GM21515 (cell line): ENCODE measurements at regions not wholly inside any gene's neighbourhood (a gene's known extent, or its start where the extent isn't known, plus 50 kb on each side); places are given as distances from the start of the nearest gene placed in this dataset.

ENCODE experiments used
- ATAC-seq: cut with Tn5 transposase; IDR thresholded peaks from one replicate; pipeline ENCODE4 v1.9.1; 2021; ENCODE audit not compliant: unreplicated experiment

DNA sequence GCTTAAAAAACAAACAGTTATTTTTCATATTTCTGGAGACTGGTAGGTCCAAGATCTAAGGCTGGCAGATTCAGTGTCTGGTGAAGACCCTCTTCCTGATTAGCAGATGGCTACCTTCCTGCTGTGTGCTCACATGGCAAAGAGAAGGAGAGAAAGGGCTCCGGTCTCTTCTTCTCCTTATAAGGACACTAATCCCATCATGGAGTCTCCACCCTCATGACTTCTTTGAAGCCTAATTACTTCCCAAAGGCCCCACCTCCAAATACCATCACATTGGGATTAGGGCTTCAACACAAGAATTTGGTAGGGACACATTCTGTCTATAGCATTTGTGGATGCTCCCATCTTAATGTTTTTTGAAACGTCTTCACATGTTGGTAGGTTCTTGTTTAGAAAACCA lies 391.1 kb downstream of the TMEM161B start:
- ATAC-seq = no peak

DNA sequence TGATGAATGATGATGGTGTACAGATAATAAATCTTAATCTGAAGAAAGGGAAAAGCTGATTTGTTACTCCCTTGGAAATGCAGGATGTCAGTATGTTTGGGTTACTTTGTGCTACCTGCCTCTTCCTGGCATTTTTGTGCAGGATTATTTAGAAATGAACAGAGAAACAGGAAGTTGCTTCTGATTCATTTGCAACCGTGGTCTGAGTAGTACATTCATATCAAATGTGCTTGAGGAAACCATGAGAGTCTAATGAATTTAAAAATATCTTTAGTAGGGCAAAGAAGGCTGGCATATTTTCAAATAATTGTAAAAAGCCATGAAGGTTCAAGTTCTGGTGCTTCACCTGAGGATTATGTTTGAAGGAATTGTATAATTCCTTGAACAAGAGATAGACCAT lies 391.6 kb downstream of the TMEM161B start:
- no peak for ATAC-seq

DNA sequence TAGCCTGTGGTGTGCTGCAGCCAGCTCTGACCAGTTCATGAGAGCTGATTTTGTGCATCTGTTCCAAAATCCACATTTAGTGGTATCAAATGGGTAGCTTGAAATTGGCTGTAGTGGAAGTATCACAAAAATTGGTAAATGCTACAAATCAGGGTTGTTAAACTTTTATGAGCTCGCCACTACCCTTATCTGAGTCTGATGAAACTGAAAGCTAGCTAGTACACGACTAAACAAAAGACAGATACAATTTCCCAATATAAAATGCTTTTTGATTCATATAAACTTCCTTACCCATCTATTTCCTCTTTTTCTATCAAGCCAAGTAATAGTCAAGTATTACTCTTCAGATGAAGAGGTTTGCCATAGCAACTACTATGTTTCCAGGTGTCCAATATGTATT lies 392.0 kb downstream of the TMEM161B start:
- no peak for ATAC-seq

DNA sequence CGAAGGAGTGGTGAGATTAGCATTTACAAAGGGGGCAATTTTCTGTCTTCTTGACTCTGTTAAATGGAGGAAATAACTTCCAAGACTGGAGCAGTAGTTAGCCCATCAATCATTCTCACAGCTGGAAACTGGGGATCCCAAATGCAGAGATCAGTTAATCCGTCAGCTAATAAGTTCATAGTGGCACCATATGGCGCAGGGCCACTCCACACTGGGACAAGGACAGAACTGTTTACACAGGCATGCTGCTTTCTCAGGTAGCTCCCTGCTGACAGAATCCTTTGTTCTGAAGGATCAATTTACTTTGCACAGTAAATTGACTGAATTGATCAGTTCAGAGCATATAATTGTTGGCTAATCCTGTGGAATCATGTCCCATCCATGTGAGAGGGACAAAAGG lies 395.7 kb downstream of the TMEM161B start:
- ATAC-seq = no peak

DNA sequence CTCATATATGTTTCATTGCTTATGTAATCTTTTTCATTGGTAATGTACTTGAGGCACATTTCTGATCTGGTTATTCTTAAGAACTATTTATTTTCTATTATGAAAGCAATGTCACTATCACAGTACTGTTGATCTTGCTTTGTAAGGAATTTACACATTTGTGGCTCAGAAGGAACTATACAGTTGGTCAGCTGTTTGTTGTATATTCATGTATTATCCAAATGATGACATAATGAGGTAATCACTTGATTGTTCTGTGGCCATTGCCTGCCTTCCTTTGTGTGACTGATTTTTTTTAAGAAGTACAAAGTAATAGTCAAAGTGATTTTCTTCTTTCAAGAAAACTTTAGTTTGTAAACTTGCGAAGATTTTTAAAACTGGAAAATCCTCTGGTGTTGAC lies 399.9 kb downstream of the TMEM161B start:
- ATAC-seq = no peak

DNA sequence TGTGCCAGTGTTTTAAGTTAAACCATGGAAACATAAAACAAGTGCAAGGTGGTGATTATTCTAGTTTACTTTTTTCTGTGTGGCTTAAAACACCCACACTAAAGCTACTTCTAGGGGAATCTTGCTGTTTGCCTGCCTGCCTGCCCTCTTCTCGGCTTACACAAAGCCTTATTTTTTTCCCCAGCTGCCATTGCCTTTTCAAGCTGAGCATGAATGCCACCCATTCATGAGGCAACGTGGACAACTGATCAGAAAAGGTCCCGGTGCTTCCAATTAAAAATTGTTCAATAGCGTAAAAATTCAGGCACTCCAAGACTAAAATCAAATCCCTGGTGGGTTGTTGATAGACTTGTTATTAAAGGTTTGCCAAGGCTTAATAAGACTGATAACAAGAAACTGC lies 401.4 kb downstream of the TMEM161B start:
- no peak for ATAC-seq

DNA sequence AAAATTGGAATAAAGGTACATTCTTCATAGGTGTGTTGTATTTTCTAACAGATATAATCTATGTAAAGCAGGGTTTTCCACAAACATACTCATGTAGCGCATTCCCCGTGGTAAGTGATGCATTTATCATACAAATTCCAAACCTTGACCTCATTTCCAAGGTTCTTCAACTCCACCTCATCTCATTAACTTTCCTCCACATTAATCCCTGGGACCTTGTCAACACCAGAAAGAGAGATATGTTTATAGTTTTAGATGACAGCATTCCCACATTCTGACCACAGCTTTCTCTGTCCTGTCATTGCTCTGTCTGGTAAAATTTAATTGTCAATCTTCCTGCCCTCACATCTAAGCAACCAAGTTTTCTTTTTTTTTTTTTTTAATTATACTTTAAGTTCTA lies 415.1 kb downstream of the TMEM161B start:
- no peak for ATAC-seq

DNA sequence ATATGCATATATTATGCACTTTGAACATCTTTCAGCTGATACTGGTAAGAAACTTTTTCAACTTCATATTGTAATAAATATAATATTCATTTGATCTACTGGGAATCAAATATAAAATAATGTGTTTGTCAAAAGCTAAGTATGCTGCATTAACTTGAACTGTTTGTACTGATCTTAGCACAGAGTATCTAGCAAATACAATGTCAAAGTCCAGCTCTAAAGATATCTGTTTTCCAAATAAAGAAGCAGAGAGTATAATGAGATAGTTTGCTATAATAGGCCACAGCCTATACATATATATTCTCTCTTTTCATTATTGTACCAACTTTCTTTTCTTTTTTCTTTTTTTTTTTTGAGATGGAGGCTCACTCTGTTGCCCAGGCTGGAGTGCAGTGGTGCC lies 417.0 kb downstream of the TMEM161B start:
- ATAC-seq = no peak

DNA sequence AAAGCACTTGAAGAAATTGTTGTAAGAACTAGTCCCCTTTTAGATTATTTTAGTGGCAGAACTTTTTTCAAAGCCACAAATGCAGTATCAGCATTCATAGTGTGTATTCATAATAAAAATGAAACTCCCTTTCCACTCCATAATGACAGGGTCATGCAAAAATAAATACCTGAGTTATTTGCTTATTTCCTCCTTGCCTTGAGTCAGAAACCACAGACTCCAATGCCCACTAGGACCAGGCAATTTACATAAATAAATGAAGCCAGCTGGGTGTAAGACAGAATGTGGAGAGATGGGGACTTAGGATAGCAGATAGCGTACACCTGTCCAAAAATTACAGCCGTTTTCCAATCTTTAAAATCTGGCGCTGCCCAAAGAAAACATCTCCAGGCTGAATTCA lies 417.8 kb downstream of the TMEM161B start:
- ATAC-seq = no peak

DNA sequence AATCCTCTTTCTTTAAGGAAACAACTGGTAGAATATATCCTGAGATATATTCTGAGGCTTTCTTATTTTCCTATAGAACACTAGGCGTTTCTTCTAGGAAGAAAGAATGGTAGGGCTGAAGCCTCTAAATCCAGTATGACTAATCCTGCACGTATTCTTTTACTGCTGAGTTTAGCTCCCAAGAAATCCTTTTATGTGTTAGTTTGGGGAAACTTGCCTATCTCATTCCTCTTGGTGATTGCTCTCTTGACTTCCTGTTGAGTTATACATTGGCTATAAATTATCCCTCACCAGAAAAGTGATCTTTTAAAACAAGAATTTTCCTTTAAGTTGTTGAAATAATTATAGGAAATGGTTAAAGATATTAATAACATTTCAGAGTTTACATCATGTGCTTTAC lies 422.9 kb downstream of the TMEM161B start:
- ATAC-seq = no peak

DNA sequence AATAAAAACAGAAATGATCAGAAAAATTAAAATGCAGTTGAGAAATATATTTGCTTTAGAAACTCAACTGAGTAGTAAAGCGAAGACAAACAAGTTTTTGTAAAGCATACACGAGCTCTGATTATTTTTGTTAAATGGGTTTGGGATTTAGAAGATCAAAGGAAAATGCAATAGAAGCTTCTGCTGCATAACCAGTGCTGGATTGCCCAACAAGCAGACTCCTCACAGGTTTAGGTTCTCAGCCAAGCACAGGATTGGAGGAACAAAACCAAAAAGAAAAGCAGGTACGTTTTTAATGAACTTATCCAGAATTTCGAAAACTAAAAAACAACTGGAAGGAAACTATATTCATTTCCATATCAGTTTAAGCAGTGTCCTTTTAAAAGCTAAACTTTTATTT lies 423.8 kb downstream of the TMEM161B start:
- ATAC-seq = no peak

DNA sequence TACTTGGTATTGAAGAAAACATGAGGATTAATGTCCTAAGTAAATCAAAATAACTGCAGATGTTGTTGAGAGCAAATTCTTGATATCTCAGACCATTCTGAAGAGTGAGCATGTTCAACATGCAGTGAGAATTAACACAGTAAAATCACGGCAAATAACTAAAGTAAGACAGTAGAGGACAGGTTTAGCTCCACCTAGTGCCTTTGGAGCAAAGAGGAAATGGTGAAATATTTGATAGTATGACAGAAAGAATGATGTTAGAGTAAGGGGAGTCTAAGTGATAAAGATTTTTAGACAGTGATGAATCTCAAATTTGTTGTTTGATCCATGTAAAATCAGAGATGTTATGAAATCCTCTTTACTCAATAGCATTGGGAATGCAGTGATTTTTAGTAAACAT lies 424.2 kb downstream of the TMEM161B start:
- ATAC-seq = no peak

DNA sequence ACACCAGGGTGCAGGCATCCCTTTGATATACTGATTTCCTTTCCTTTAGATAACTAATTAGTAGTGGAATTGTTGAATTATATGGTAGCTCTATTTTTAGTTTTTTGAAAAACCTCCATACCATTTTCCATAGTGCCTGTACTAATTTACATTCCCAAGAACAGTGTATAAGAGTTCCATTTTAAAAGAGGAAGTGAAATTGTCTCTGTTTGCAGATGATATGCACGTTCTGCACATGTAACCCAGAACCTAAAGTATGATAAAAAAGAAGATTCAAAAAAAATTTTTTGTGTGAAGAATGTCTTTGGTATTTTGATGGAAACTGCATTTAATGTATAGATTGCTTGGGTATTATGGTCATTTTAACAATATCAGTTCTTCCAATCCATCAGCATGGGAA lies 424.0 kb upstream of the CCNH start:
- no peak for ATAC-seq

DNA sequence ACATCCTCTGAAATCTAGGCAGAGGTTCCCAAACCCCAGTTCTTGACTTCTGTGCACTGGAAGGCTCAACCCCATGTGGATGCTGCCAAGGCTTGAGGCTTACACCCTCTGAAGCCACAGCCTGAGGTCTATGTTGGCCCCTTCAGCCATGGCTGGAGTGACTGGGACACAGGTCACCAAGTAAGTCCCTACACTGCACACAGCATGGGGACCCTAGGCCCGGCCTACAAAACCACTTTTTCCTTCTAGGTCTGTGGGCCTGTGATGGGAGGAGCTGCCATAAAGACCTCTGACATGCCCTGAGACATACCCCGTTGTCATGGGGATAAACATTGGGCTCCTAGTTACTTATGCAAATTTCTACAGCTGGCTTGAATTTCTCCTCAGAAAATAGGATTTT lies 418.8 kb upstream of the CCNH start:
- no peak for ATAC-seq

DNA sequence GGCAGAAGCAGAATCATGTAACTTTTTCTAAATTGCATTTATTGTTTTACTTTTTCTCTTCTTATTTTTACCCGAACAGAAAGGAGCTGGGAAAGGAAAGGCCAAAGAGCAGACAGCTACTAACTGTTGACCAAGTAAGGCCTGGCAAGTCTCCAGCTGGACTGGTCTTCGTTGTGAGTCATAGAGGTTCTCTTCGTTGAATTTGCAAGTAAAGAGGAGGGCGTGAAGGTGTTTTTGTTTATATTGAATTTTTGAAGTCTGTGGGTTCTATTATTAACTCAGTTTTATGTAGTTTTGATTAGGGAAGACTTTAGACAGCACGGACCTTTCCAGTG lies 416.5 kb upstream of the CCNH start:
- no peak for ATAC-seq

DNA sequence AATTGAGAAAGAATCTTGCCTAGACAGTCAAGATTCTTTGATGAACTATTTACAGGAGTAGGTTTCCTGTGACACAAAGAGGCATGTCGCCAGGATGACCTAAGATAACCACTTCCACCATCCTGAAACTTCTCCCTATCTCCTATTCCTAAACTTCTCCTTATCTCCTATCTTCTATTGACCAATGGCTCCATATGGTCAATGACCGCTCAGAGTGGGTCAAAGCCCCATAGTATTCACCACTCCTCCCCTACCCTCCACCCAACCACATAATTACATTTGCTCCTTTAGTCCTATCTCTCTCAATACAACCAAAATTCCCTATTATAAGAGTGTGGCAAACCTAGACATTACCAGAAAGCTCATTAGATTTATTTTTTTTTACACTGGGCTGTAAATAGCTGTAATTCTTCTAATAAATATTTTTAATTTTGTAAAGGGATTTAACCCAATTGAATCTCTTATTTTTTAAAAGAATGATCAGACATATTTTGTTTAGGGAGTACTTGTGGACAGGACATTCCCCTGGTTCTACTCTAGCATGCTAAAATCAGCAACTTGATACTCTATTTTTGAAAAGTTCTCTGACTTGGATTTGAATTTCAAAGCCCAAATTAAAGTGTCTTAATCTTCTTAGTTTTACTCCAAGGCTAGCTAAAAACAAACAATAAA lies 416.0 kb upstream of the CCNH start:
- no peak for ATAC-seq

DNA sequence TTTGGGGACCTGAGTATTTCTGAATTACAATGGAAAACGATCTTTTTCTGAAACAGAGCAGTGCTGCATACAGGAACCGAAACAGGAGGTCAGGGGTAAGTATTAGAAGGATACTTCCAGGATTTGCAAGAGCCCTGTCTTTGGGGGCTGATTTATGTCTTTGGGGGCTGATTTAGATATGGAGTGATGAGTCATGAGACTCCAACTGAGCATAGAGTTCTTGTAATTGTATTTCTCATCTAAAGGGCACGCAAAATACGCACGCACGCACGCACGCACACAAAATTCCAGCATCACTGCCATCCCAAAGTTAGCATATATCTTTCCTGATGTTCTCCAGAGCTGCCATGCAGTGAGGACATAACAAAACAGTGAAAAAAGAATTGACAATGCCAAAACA lies 414.8 kb upstream of the CCNH start:
- ATAC-seq = no peak

DNA sequence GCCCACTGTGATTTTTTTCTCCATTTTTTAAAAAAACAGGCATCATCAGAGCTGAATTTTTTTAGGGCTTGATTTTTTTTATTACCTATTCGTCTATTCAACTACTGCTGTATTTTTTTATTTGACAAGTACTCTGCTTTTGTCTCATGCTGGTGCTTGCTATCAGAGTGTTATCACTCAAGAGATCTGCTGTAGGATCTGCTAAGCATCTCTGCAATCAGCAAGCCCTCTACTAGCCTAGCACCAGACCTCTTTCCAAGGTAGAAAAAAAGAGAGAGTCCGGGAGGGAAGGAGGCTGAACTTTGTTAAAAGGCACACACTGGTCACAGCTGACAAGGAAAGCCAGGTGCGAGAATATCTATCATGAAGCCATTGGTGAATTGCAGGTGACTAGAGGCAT lies 413.8 kb upstream of the CCNH start:
- no peak for ATAC-seq

DNA sequence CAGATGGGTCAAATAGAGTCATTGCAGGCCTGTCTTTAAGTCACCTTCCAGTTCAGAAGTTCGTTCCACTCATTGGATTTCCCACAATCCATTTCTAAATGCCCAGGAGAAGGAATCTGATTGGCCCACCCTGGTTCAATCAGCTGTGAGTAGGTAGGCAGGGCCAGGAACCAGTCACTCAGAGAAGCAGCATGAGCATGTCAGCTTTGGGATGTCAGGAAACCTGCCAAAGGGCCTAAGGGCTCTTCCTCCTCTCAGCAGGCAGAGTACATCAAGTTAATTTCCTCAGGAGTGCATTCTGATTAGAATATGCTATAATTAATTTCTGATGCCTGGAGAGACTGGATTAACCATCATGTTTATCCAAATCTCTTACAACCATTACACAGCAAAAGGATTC lies 412.9 kb upstream of the CCNH start:
- ATAC-seq = no peak

DNA sequence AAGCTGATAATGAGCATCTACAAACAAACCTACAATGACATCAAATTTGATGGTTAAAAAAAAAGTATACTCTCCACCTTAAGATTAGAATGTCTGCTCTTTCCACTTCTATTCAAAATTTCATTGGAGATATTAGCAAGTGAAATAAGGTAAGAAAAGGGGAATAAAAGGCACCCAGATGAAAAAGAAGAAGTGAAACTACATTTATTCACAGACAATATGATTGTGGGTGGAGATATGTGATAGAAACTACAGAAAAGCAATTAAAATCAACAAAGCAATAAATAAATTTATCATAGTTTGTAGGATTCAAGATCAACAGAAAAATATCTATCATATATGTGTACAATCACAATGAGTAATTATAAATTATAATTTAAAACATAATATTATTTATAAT lies 395.1 kb upstream of the CCNH start:
- ATAC-seq = no peak

DNA sequence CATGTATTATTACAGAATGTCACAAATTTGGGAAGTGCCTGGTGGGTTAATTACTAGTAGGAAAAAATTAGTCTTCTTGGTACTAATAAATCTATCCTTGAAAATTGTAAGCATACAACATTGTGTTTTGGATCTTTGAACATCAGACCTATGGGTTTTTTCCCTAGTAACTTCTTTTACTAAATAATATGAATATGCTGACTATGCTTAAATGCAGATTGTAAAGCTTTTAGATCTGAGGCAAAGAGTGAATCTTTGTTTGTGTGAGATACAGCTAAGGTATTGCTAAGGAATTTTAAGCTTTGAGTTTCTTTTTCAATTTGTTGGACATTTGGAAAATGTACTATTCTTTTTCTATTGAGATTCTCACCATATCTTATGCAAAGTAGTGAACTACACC lies 390.6 kb upstream of the CCNH start:
- no peak for ATAC-seq

DNA sequence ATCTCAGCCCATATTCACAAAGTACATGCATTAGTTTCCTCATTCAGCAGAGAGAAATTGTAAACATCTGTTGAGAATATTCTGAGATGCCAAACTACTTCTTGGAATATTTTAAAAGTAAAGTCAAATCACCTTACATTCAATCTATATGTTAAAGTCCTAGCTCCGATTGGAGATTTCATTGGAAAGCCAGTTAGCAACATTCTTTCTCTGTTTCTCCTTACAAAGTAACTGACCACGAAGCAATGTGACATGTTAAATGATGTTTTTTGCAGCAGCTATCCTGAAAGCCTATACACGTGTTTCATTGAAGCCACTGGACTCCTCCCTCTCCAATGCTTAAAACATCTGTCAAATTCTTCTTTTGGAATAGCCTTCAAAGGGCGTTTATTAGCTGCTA lies 379.1 kb upstream of the CCNH start:
- ATAC-seq = no peak

DNA sequence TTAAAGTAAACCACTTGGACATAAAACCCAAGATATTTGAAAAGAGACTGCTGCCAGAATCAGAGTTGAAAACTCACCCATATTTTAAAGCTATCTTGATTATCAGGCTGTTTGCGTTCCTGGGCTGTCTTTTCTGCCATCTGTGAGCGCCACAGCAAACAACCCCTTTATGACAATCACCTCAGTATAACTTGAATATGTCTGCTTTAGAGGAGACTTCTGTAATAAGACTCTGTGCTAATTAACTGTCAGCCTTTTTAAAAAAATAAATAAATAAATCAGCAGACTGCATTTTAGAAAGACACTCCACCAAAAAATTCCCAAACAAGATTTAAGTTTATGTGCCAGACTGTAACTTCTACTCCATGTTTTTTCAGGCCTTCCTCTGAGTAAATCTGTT lies 375.7 kb upstream of the CCNH start:
- no peak for ATAC-seq
